Prostate gland (tissue), 2 donors: ENCODE measurements at regions not wholly inside any gene's neighbourhood (a gene's known extent, or its start where the extent isn't known, plus 50 kb on each side); places are given as distances from the start of the nearest gene placed in this dataset.

Experiments
- CTCF ChIP-seq, 4 experiments: fragments of 200-600 bp in 2 of 4; fragments of 450-650 bp in 2 of 4; sonication (generic) in 2 of 4; IDR thresholded peaks; 1 replicate in 3 of 4; 2 replicates in 1 of 4; pipeline ENCODE4 v1.5.1; 2016 to 2019; ENCODE audit warnings: antibody characterized with exemption in 4 of 4, mild to moderate bottlenecking in 2 of 4, moderate library complexity in 2 of 4
- POLR2A ChIP-seq: fragments of 450-650 bp; IDR thresholded peaks from one replicate; pipeline ENCODE4 v1.6.1; 2016; ENCODE audit warnings: antibody characterized with exemption, mild to moderate bottlenecking
- POLR2AphosphoS5 ChIP-seq: sonication (generic); formaldehyde crosslinking; IDR thresholded peaks from one replicate; pipeline ENCODE4 v1.6.1; 2017; ENCODE audit warnings: antibody characterized with exemption

- TF ChIP-seq POLR2AphosphoS5, result no peak
- TF ChIP-seq CTCF (IDR thresholded peaks at IDR 0.05), result no peak
- TF ChIP-seq POLR2A, result no peak
Observed at GRCh38 chr1:232333419-232333767, 296.5 kb downstream of the SIPA1L2 start.
